HG03558 (cell line): ENCODE measurements at regions not wholly inside any gene's neighbourhood (a gene's known extent, or its start where the extent isn't known, plus 50 kb on each side); places are given as distances from the start of the nearest gene placed in this dataset.

Experiments
- ATAC-seq: cut with Tn5 transposase; IDR thresholded peaks from one replicate; pipeline ENCODE4 v1.9.1; 2021; ENCODE audit warnings: moderate number of reproducible peaks; ENCODE audit not compliant: unreplicated experiment; ENCODE audit errors: extremely low read depth

DNA sequence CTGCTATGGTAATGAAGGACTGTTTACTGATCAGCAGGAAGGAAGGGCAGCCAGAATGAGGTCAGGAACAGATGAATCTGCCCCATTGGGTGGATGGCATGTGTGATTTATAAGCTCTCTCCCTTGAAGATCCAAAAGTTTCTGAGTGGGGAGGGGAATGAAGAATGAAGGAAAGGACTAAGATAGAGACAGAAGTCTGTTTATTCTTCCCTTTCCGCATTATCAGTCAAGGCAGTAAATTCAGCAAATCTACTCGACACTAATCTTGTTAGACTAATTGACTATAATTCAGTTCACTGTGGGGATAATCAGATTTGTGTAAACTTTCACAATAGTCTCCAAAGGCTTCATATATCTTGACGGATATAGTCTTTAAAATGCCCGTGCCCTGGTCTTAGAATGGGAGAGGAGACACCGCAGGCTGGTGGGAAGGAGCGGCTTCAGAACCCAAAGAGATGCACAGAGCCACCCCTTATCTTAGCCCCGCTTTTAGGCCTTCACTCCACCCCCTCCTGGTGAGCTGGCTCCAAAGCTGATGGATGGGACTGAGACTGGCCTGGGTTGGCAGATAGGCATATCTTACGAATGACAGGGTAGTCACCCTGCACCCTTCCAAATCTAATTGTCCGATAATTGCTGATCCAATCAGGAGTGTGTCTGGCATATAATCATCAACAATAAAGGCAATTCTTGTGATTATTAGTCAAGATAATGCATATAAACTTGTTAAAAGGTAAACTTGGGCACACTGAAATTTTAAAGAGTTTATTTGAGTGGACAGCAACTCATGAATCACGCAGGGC is 76.0 kb upstream of the PPM1J start:
- no peak for ATAC-seq

DNA sequence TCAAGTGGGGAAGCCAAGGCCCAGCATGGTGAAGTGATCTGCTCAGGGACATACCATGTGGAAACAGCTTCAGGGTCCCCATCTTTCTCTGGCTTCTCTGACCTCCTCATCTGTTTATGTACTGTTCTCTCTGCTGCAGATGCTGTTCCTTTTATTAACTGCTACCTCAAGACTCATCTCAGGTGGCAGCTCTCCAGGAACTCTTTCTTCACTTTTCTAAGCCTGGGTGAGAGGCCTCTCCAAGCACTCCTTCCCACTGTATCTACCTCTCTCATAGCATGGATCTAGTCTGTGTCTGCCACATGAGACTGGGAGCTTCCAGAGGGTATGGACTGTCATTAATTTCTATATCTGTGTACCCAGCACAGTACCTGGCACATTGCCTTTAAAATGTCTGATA is 73.4 kb upstream of the PPM1J start:
- no peak for ATAC-seq

DNA sequence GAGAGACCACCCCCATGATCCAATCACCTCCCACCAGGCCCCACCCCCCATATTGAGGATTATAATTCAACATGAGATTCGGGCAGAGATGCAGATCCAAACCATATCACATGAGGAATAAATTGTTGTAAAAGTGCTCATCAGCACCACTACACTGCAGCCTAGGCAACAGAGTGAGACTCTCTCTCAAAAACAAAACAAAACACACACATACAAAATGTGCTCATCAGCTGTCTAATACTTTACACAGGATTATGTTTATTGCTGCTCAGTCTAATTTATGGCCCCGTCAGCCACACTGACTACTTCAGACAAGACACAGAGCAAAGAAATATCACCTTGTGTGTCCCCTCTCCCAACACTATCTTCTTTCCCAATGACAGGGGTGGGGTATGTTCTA is 72.9 kb upstream of the PPM1J start:
- ATAC-seq, result no peak

DNA sequence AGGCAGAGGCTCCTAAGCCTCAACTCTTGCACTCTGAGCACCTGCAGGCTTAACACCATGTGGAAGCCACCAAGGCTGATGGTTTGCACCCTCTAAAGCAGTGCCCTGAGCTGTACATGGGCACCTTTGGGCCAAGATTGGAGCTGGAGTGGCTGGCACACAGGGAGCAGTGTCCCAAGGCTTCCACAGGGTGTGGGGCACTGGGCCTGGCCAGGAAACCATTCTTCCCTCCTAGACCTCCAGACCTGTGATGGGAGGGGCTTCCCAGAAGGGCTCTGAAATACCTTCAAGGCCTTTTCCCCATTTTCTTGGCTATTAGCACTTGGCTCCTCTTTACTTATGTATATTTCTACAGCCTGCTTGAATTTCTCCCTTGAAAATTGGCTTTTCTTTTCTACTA is 67.9 kb upstream of the PPM1J start:
- ATAC-seq, result no peak

DNA sequence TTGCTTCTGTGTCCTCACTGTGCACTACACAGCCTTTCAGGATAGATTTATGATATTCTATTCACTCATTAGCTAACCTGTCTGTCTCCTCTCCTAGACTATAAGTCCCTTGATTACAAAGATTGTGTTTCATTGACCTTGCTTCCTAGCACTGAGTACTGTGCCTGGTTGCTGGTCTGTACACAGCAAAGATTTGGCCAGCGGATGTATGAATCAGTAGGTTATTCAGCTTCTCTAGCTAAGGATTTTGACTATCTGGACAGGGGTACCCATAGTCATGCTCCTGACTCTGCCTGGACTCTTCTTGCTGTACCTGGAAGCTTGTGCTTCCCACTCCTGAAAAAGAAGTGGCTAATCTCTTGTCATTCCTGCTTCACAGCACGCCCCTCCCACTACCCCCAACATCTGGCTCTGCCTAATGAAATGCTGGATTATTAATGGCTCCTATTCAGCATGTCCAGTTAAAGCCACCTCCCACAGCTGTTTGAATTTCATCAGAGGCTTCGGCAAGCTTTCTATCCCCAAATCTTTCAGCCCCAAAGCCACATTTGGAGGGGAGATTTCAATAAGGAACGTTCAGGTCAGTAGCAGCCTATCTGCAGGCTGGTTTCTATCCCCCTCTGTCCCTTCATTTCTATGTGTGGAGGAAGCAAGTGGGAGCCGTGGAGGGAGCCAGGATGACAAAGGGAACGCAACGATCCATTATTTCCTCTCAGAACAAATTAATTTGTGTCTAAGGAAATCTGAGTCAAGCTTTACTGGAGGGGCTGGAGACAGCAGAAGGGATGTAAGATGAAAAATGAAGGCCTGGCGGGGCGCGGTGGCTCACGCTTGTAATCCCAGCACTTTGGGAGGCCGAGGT is 64.8 kb upstream of the PPM1J start:
- no peak for ATAC-seq

DNA sequence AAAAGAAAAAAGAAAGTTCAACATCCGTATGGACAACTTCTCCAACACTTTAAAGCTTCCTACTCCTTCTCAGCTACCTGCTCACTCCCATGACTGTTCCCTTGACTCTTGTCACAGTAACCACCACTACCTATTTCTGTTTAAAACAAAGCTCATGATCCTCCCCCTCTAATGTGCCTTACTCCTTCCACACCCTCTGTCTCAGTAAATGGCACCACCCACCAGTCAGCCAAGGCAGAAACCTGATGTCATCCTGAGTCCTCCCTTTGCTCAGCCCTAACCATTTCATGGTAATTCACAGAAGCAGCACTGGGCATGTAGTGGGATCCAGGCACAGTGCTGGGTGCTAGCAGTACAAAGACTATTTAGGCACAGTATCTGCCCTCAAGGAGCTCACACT is 63.0 kb upstream of the PPM1J start:
- ATAC-seq, result no peak

DNA sequence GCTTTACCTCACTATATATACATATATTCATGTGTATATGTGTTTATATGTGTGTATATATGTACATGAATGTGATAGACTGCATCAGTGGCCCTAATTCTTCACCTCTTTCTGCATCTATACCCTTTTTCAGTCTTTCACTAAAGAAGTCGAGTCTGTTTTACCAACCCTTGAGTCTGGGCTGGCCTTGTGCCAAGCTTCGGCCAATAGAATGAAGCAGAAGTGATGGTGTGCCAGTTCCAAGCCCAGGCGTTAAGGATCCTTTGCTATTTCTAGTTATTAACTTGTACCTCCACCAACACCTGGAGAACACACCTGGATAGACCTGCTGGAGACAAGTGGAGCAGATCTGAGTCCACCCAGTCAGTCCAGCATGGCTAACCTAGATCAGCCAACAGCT is 61.6 kb upstream of the PPM1J start:
- ATAC-seq, result no peak

DNA sequence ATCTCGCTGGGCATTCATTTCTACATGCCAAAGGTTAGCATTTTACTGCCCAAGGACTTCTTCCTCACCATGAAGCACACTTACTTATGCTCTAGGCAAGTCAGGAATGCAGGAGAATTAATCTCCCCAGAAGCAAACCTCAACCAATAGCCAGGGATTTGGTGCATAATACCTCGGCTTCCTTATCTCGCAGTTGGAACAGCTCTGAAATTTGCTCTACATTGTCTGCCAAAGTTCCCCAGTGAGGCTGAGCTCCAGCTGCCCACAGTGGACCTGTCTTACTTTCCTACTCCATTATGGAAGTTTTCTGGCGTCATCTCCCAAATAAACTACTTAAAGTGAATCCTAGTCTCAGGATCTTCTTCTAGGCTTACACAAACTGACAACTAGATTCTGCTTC is 57.6 kb upstream of the PPM1J start:
- ATAC-seq, result no peak

DNA sequence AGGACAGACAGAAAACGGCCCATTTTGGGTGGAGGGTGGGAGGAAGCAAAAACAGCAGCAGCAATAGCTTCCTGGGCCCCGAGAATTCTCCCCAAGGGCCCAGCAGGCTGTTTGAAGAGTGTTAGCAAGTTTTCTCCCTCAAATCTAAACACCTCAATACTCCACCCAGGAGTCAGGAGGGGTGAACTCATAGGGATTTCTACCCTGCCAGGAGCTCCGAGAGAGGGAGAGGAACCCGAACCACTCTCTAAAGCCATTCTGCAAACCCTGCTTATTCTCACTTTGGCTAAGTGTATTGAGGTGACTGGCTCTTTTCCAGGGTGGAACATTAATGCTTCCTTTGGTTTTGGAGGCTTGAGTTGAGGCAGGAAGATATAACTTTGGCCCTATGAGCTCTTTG is 55.6 kb upstream of the PPM1J start:
- ATAC-seq, result no peak

DNA sequence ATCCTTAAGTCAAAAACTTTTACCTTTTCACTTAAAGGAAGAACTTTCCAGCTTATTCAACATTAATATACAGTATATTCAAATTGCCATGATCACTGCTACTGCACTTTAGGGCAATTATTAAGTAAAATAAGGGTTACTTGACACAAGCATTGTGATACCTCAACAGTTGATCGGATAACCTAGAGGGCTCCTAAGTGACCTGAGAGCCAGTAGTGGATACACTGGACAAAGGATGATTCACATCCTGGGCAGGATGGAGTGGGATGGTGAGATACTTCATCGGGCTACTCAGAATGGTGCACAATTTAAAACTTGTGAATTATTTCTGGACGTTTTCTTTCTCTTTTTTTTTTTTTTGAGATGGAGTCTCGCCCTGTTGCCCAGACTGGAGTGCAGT is 54.5 kb upstream of the PPM1J start:
- no peak for ATAC-seq

DNA sequence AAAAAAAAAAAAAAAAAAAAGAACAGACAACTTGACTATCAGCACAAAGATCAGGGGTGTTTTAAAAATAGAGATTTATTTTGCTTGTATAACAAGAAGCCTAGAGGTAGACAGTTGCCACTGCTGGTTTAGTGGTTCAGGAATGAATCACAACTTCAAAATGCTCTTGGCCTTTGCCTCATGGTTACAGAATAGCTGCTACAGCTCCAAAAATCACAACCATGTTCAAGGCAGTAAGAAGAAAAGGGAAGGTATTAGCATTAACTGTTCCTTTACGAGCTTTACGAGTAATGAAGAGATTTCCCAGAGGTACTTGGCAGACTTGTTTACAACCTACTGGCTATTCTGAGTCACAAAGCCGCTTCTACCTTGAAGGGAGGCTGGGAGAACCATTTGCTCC is 52.5 kb upstream of the PPM1J start:
- no peak for ATAC-seq
